Fibroblast of lung (primary cell): ENCODE measurements at regions not wholly inside any gene's neighbourhood (a gene's known extent, or its start where the extent isn't known, plus 50 kb on each side); places are given as distances from the start of the nearest gene placed in this dataset.
"Not testable (repeated sequence)": the region's sequence is repeated elsewhere in the genome, so short reads cannot be mapped to it uniquely, and the experiment has no call there.

ENCODE experiments used
- DNase-seq, 2 donors: peaks; one replicate each; pipeline versions ENCODE4 v3.0.0 to v3.0.0-alpha.2; 2010; ENCODE audit warnings: low read depth in 2 of 2
- H2AFZ ChIP-seq: 2 replicates; pipeline ENCODE4 v1.5.1; 2012; ENCODE audit warnings: low read length, control low read depth, inconsistent platforms
- H3K27ac ChIP-seq: 2 replicates; pipeline ENCODE4 v1.5.1; 2011; ENCODE audit warnings: low read length, control low read depth; ENCODE audit not compliant: insufficient read depth
- H3K27me3 ChIP-seq: 2 replicates; pipeline ENCODE4 v1.5.1; 2011; ENCODE audit warnings: mild to moderate bottlenecking, low read length; ENCODE audit not compliant: control insufficient read depth, insufficient read depth
- H3K36me3 ChIP-seq: 2 replicates; pipeline ENCODE4 v1.5.1; 2011; ENCODE audit warnings: low read length; ENCODE audit not compliant: control insufficient read depth, insufficient read depth
- H3K4me1 ChIP-seq: 2 replicates; pipeline ENCODE4 v1.5.1; 2011; ENCODE audit warnings: low read length; ENCODE audit not compliant: control insufficient read depth, insufficient read depth; ENCODE audit errors: extremely low read depth
- H3K4me2 ChIP-seq: 2 replicates; pipeline ENCODE4 v1.5.1; 2011; ENCODE audit warnings: low read length, control low read depth; ENCODE audit not compliant: insufficient read depth; ENCODE audit errors: extremely low read depth
- H3K4me3 ChIP-seq, 4 experiments: fragments of 200-600 bp in 1 of 4; sonication (generic) in 1 of 4; replicated peaks in 1 of 4; 2 replicates each; pipeline ENCODE4 v1.5.1; 2011 to 2016; ENCODE audit warnings: low read length in 4 of 4, low read depth in 3 of 4, mild to moderate bottlenecking in 3 of 4, control low read depth in 2 of 4, inconsistent platforms in 1 of 4, mixed read lengths in 1 of 4; ENCODE audit not compliant: insufficient read depth in 1 of 4; ENCODE audit errors: control extremely low read depth in 1 of 4
- H3K79me2 ChIP-seq: 2 replicates; pipeline ENCODE4 v1.5.1; 2012; ENCODE audit warnings: mild to moderate bottlenecking, low read length, inconsistent platforms; ENCODE audit not compliant: control insufficient read depth, insufficient read depth
- H3K9ac ChIP-seq: 2 replicates; pipeline ENCODE4 v1.5.1; 2011; ENCODE audit warnings: mild to moderate bottlenecking, low read length, control low read depth; ENCODE audit not compliant: insufficient read depth
- H3K9me3 ChIP-seq: 2 replicates; pipeline ENCODE4 v1.5.1; 2012; ENCODE audit warnings: low read depth, low read length; ENCODE audit not compliant: control insufficient read depth, insufficient read depth
- H4K20me1 ChIP-seq: 2 replicates; pipeline ENCODE4 v1.5.1; 2011; ENCODE audit warnings: low read length; ENCODE audit not compliant: control insufficient read depth, insufficient read depth; ENCODE audit errors: extremely low read depth
- CTCF ChIP-seq, 2 donors: IDR thresholded peaks in 1 of 2; conservative IDR thresholded peaks in 1 of 2; 1 replicate in 1 of 2; 2 replicates in 1 of 2; pipeline ENCODE4 v1.5.1; 2011 to 2012; ENCODE audit warnings: low read length in 2 of 2, control low read depth in 1 of 2, inconsistent platforms in 1 of 2, low read depth in 1 of 2, mild to moderate bottlenecking in 1 of 2
- EZH2 ChIP-seq: IDR thresholded peaks from 2 replicates; pipeline ENCODE4 v1.5.1; 2012; ENCODE audit warnings: low read length, control low read depth, mild to moderate bottlenecking; ENCODE audit errors: missing control alignments

GRCh38 chr4:19205853-19206252 is 1045.9 kb upstream of the SLIT2 start:
- no peaks in the 10 kb centered on the region for H3K27me3 ChIP-seq
- no peaks in the 10 kb centered on the region for H3K36me3 ChIP-seq
- no peak overlapping the region for H3K27ac ChIP-seq
- H3K79me2 ChIP-seq, result no peaks in the 10 kb centered on the region
- no peak for DNase-seq
- no peaks in the 10 kb centered on the region for H4K20me1 ChIP-seq
- H3K9ac ChIP-seq, result no peak overlapping the region
- H3K4me2 ChIP-seq, result no peak overlapping the region
- no peak overlapping the region for H2AFZ ChIP-seq
- H3K4me1 ChIP-seq, result no peaks in the 10 kb centered on the region
- H3K9me3 ChIP-seq, result no peaks in the 10 kb centered on the region
- H3K4me3 ChIP-seq, result no peak overlapping the region
- no peak for TF ChIP-seq CTCF (conservative IDR thresholded peaks at IDR 0.05 in 1 of 2, IDR thresholded peaks at IDR 0.05 in 1 of 2; ENCODE audit: low read depth in 1 of 2, low read length in 2 of 2)
- TF ChIP-seq EZH2, result no peak

- H3K4me3 ChIP-seq, H3K9ac ChIP-seq, H2AFZ ChIP-seq, H3K36me3 ChIP-seq, H3K79me2 ChIP-seq, DNase-seq, H3K27me3 ChIP-seq, H4K20me1 ChIP-seq, H3K4me1 ChIP-seq, H3K27ac ChIP-seq, H3K9me3 ChIP-seq, H3K4me2 ChIP-seq: not testable (repeated sequence)
Measured at GRCh38 chr4:19197838-19198237, 1053.9 kb upstream of the SLIT2 start.

GRCh38 chr4:19195696-19196095 is 1056.0 kb upstream of the SLIT2 start:
- Histone ChIP-seq H3K9me3 (no peaks in the 10 kb centered on the region), H3K79me2 (no peaks in the 10 kb centered on the region), H3K4me1 (no peaks in the 10 kb centered on the region), H3K4me3 (no peak overlapping the region), H3K27ac (no peak overlapping the region), H3K9ac (no peak overlapping the region), H3K4me2 (no peak overlapping the region), H3K36me3 (no peaks in the 10 kb centered on the region), H4K20me1 (no peaks in the 10 kb centered on the region), H3K27me3 (no peaks in the 10 kb centered on the region), H2AFZ (no peak overlapping the region)
- no peak for DNase-seq
- no peak for TF ChIP-seq EZH2
- TF ChIP-seq CTCF (conservative IDR thresholded peaks at IDR 0.05 in 1 of 2, IDR thresholded peaks at IDR 0.05 in 1 of 2; ENCODE audit: low read depth in 1 of 2, low read length in 2 of 2), result no peak

- Histone ChIP-seq H3K27ac (no peak overlapping the region), H2AFZ (no peak overlapping the region), H3K79me2 (no peaks in the 10 kb centered on the region), H3K4me2 (no peak overlapping the region), H3K9me3 (no peaks in the 10 kb centered on the region), H3K36me3 (no peaks in the 10 kb centered on the region), H3K9ac (no peak overlapping the region), H3K27me3 (no peaks in the 10 kb centered on the region), H4K20me1 (no peaks in the 10 kb centered on the region), H3K4me1 (no peaks in the 10 kb centered on the region), H3K4me3 (no peak overlapping the region)
- no peak for DNase-seq
- TF ChIP-seq CTCF (conservative IDR thresholded peaks at IDR 0.05 in 1 of 2, IDR thresholded peaks at IDR 0.05 in 1 of 2; ENCODE audit: low read depth in 1 of 2, low read length in 2 of 2) (no peak), EZH2 (no peak)
Measured at GRCh38 chr4:19194672-19195071, 1057.0 kb upstream of the SLIT2 start.
